GM12865 (cell line): ENCODE measurements at regions not wholly inside any gene's neighbourhood (a gene's known extent, or its start where the extent isn't known, plus 50 kb on each side); places are given as distances from the start of the nearest gene placed in this dataset.

Source experiments
- DNase-seq: peaks from one replicate; pipeline ENCODE4 v3.0.0; 2010; ENCODE audit warnings: low read depth
- H3K4me3 ChIP-seq: 2 replicates; pipeline ENCODE4 v1.5.1; 2011; ENCODE audit warnings: mild to moderate bottlenecking, low read depth, low read length, control low read depth
- TF ChIP-seq, protein P1 (sequence below): IDR thresholded peaks from 2 replicates; pipeline ENCODE4 v1.5.1; 2011; ENCODE audit warnings: low read length, control low read depth, low read depth, inconsistent platforms; ENCODE audit not compliant: insufficient read depth; ENCODE audit errors: missing control alignments

DNA sequence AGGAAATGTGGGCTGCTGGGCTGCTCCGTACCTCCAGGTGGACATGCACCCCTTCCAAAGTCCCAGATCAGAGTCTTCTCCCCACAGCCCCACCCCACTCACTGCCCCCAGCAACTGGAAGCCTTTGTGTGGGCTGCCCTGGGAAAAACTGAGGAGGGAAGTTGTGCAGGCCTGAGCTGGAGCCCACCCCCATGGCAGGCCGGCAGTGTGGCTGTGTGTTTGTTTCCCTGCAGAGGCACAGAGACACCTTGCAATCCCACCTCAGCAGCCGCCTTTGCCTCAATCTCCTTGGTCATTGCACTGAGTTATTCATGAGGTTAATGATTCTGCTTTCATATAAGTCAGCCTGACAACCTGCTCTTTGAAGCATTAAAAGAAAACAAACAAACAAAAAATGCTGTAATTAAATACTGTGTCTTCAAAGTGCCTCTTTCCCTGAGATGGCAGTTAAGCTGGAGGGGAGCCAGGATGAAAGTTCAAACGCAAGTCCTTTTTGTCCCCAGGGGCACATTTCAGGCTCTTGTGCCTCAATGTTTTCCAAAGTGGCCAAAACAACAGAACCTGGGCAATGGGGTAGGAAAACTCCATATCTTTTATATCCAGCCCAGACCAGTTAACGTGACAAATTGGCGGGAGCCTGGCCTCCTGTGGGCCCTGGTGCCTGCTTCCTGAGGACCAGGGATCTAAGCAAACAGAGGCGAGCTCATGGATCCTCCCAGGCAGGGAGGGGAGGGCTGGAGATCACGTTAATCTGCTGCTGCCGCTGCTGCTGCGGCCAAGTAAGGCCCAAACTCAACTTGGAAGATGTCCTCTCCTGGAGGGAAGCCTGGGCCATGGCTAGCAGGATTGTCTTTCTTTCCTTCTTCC lies 51.9 kb upstream of the TSPAN11 start:
- no peak for DNase-seq
- TF ChIP-seq, protein P1, sequence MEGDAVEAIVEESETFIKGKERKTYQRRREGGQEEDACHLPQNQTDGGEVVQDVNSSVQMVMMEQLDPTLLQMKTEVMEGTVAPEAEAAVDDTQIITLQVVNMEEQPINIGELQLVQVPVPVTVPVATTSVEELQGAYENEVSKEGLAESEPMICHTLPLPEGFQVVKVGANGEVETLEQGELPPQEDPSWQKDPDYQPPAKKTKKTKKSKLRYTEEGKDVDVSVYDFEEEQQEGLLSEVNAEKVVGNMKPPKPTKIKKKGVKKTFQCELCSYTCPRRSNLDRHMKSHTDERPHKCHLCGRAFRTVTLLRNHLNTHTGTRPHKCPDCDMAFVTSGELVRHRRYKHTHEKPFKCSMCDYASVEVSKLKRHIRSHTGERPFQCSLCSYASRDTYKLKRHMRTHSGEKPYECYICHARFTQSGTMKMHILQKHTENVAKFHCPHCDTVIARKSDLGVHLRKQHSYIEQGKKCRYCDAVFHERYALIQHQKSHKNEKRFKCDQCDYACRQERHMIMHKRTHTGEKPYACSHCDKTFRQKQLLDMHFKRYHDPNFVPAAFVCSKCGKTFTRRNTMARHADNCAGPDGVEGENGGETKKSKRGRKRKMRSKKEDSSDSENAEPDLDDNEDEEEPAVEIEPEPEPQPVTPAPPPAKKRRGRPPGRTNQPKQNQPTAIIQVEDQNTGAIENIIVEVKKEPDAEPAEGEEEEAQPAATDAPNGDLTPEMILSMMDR = no peak
- H3K4me3 ChIP-seq = no peak overlapping the region

DNA sequence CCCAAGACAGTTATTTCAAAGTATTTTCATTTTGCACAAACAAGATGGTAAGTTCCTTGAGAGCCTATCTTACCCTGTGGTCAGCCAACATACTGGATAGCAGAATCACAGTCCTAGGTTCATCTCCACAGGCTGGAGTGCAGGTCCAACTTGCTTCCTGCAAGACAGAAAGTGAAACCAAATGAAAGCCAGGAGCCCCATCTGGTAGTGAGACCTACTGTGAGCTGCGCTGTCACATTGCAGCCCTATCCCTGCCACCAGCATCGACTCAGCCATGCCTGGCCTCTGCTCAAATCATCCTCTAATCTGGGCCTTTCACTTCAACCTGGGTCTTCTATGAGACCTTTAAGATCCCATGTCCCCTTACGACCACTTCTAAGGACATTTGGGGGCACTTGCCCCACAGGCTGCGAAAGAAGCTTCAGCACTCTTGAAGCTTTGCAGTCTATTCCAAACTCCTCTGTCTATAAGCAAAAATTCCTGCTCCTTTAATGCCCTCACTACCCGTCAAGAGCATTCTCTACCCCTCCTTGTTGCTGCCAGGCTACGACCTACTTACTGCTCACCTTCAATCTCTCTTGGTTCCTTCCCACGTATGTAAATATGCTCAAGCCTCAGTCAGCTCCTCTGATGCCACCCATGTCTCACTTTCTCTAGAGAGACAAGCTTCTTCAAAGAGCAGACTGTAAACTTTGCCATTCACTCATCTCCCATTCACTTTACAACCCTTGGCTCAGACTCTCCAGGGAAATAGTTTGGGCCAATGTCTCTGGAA lies 55.9 kb upstream of the TSPAN11 start:
- no peak for DNase-seq

DNA sequence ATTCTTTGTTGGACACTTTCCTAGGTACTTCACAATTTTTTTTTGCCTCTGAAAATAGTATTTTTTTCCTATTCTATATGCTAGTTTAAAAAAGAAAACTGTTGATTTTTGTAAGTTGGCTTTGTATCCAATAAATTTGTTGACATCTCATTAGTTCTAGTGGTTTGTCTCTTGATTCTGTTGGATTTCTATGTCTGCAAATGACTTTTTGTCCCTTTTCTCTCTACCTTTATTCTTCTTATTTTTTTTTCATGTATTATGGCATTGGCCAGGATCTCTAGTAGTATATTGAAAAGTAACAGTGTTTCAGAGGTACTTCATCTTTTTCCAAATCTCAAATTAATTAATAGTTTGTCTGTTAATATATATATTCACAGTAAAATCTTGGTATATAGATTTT lies 59.1 kb upstream of the TSPAN11 start:
- H3K4me3 ChIP-seq = no peak overlapping the region
- TF ChIP-seq, protein P1 = no peak

More for the DNA sequence above, 55.9 kb upstream of the TSPAN11 start:
- TF ChIP-seq, protein P1 = no peak
- no peak overlapping the region for H3K4me3 ChIP-seq

DNA sequence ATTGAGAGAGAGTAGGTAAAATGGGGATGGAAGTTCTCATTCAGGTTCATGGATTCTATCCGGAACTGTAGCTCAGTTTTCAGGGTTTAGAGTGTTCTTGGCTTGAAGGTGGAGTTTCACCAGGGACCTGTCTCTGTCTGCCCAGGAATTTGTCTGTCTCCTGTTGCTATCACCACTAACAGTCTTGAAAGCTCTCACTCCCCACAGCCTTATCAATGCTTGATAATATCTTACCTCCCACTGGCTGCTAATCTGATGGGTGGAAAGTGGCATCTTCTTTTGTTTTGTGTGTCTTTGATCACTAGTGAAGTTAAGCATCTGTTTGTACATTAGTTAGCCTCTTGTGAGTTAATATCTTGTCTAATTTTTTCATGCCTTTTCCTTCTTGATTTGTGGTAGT lies 60.3 kb upstream of the TSPAN11 start:
- TF ChIP-seq, protein P1 = no peak
- DNase-seq = no peak
- H3K4me3 ChIP-seq = no peak overlapping the region

More for the DNA sequence above, 59.1 kb upstream of the TSPAN11 start:
- DNase-seq = no peak

DNA sequence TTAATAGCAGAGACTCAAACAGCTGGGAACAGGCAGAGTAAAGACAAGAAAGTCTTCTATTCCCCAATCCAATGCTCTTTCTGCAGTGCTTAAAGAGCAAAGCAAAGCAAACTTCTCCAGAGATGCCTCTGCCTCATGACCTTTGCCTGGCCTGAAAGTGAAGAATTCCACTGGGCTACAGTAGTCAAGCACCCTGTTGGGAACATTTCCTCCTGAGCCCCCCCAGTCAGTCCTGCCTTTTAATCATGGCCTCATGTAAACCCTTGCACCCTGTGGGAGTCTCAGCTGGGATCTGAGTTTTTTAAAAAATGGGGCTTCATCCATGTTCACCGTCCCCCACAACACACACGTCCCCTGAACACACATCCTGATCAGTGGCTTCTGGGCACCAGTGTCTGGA lies 62.7 kb upstream of the TSPAN11 start:
- no peak overlapping the region for H3K4me3 ChIP-seq
- TF ChIP-seq, protein P1 = no peak
- DNase-seq = no peak

DNA sequence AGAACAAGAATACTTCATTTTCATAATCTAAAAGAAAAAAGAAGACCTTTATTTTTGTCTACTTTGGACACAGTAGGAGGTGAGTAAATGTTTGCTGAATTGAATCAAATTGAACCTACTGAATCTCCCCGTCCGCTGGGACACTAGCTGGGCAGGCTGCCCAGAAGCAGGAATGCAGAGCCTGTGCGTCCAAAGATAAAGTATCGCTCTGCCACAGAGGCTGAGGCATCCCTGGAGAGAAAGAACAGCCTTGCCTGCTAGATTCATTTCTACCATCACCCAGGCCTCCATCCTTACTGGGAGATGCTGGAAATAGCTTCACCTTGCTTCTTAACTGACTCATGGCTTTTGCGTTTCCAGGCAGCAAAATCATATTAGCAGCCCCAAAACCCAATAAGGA lies 64.1 kb upstream of the TSPAN11 start:
- TF ChIP-seq, protein P1 = no peak
- H3K4me3 ChIP-seq = no peak overlapping the region
- DNase-seq = no peak
